ENCODE measurements at regions not wholly inside any gene's neighbourhood (a gene's known extent, or its start where the extent isn't known, plus 50 kb on each side); places are given as distances from the start of the nearest gene placed in this dataset.

DNA sequence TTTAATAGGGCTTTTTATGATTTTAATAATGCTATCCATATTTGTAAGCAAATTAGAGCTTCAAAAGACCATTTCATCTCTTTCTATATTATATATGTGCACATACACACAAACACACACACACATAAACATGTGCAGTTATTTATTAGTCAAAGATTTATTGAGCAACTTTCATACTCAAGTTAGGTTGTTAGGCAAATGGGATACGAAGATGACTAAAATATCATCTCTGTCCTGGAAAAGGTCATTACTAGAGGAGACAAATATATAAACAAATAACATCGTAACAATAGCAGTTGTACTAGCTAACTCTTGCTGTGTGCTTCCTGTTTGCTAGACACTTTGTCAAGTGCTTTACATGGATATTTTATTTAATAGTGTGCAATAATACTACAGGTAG, 307.9 kb downstream of the SNX13 start:
- Mint-ChIP-seq H3K27me3 (ENCODE audit: low read depth) (no peaks in the 10 kb centered on the region), H3K27ac (ENCODE audit: unreplicated experiment) (no peak overlapping the region), H3K36me3 (ENCODE audit: low read depth) (no peaks in the 10 kb centered on the region), H3K4me1 (ENCODE audit: low read depth) (peaks cover 5% of the 10 kb centered on the region), H3K4me3 (ENCODE audit: unreplicated experiment) (no peak overlapping the region), H3K9me3 (ENCODE audit: low read depth) (peaks cover 4% of the 10 kb centered on the region)
- TF ChIP-seq, protein P1, sequence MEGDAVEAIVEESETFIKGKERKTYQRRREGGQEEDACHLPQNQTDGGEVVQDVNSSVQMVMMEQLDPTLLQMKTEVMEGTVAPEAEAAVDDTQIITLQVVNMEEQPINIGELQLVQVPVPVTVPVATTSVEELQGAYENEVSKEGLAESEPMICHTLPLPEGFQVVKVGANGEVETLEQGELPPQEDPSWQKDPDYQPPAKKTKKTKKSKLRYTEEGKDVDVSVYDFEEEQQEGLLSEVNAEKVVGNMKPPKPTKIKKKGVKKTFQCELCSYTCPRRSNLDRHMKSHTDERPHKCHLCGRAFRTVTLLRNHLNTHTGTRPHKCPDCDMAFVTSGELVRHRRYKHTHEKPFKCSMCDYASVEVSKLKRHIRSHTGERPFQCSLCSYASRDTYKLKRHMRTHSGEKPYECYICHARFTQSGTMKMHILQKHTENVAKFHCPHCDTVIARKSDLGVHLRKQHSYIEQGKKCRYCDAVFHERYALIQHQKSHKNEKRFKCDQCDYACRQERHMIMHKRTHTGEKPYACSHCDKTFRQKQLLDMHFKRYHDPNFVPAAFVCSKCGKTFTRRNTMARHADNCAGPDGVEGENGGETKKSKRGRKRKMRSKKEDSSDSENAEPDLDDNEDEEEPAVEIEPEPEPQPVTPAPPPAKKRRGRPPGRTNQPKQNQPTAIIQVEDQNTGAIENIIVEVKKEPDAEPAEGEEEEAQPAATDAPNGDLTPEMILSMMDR (IDR thresholded peaks at IDR 0.05) = no peak
- no peak for DNase-seq (ENCODE audit: low spot score)

DNA sequence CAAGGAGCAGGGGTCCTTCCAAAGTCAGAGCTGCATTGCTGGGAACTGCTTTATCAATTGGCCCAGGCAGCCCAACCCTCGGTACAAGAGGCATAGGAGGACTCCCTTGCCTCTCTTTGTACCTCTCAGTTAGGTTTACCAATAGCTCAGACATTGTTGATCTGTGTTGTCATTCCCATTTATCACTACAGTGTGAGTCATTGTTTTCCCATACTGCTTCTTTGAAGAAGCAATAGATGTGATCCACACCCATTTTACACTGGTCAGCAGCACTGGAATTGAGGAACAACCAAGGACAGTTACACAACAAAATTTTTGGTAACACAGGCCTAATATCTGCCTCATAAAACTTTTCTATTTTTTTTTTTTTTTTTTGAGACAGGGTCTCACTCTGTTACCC, 307.2 kb downstream of the SNX13 start:
- H3K9me3 Mint-ChIP-seq (ENCODE audit: low read depth) = peaks cover 4% of the 10 kb centered on the region
- no peak overlapping the region for H3K4me3 Mint-ChIP-seq (ENCODE audit: unreplicated experiment)
- no peak overlapping the region for H3K27ac Mint-ChIP-seq (ENCODE audit: unreplicated experiment)
- no peaks in the 10 kb centered on the region for H3K36me3 Mint-ChIP-seq (ENCODE audit: low read depth)
- TF ChIP-seq, protein P1 (IDR thresholded peaks at IDR 0.05) = no peak
- no peak for DNase-seq (ENCODE audit: low spot score)
- no peaks in the 10 kb centered on the region for H3K27me3 Mint-ChIP-seq (ENCODE audit: low read depth)
- peaks cover 5% of the 10 kb centered on the region for H3K4me1 Mint-ChIP-seq (ENCODE audit: low read depth)

DNA sequence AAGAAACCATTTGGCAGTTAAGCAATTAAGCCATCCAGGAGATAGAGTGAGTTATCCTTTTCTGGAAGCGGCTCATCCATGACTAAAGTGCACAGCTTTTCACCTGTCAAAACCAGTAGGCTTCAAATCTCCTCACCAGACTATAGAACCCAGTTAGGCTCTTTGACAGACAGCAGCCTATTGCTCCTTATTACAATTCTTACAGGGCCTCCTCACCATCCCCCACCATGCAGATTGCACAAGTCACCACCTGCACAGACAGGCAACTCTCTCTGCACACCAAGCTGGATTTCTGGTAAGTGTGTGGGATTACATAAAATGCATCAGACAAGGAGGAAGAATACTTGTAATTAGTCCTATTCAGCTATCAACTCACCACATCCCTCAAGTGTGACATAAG, 301.6 kb downstream of the SNX13 start:
- Mint-ChIP-seq H3K27ac (ENCODE audit: unreplicated experiment) (no peak overlapping the region), H3K4me3 (ENCODE audit: unreplicated experiment) (no peak overlapping the region), H3K36me3 (ENCODE audit: low read depth) (no peaks in the 10 kb centered on the region), H3K9me3 (ENCODE audit: low read depth) (peaks cover 10% of the 10 kb centered on the region), H3K27me3 (ENCODE audit: low read depth) (no peaks in the 10 kb centered on the region), H3K4me1 (ENCODE audit: low read depth) (peaks cover 14% of the 10 kb centered on the region)
- DNase-seq (ENCODE audit: low spot score) = no peak
- TF ChIP-seq, protein P1 (IDR thresholded peaks at IDR 0.05) = no peak

DNA sequence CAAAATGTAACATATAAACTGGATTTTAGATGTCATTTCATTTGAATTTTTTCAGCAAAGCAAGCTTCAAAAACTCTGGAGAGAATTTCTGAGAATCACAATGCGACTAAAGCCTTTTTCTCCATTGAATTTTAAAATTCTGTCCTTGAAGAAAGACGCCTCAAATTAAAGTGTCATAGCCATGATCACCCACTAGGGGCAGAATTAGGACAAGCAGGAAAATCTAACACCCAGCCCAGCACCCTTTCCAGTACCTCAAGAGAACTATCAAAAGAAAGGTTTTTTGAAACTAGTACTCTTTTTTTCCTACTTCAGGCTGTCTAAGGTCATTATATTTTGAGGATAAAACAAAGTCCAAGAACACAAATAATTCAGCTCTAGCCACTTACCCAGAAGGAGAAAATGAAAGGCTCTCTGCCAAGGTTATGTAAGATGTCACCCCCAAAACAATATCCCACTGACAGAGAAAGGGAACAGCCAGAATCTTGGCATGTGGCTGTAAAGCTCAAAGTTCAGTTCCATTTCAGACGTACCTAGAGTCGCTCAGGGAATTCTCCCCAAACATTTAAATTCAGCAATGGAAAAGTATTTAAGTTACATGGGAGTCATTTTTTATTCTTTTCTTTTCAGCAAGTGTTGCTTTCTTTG, 299.4 kb downstream of the SNX13 start:
- TF ChIP-seq, protein P1 (IDR thresholded peaks at IDR 0.05) = peak; percentile 82
- Mint-ChIP-seq H3K9me3 (ENCODE audit: low read depth) (peaks cover 12% of the 10 kb centered on the region), H3K4me3 (ENCODE audit: unreplicated experiment) (no peak overlapping the region), H3K36me3 (ENCODE audit: low read depth) (no peaks in the 10 kb centered on the region), H3K4me1 (ENCODE audit: low read depth) (peaks cover 14% of the 10 kb centered on the region), H3K27ac (ENCODE audit: unreplicated experiment) (no peak overlapping the region), H3K27me3 (ENCODE audit: low read depth) (no peaks in the 10 kb centered on the region)
- no peak for DNase-seq (ENCODE audit: low spot score)

DNA sequence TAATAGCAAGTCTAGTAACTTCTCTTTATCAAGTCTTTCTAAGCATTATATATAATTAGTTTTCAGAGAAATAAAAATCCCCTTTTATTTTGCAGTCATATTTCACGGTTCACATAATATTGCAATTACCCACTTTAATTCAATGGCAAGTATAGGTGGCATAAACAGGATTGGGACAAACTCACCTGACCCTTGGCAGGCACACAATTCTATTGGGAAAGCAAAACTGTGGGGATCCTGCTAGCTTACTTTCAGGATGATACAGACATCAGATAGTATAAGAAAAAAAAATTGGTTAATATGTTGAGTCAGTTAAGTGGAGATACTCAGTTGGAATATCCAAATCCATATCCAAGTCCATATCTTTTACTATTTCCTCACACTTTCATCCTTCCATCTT, 294.8 kb downstream of the SNX13 start:
- H3K4me3 Mint-ChIP-seq (ENCODE audit: unreplicated experiment) = no peak overlapping the region
- no peak for DNase-seq (ENCODE audit: low spot score)
- H3K4me1 Mint-ChIP-seq (ENCODE audit: low read depth) = peaks cover 32% of the 10 kb centered on the region
- TF ChIP-seq, protein P1 (IDR thresholded peaks at IDR 0.05) = no peak
- H3K27me3 Mint-ChIP-seq (ENCODE audit: low read depth) = no peaks in the 10 kb centered on the region
- no peak overlapping the region for H3K27ac Mint-ChIP-seq (ENCODE audit: unreplicated experiment)
- no peaks in the 10 kb centered on the region for H3K36me3 Mint-ChIP-seq (ENCODE audit: low read depth)
- peaks cover 12% of the 10 kb centered on the region for H3K9me3 Mint-ChIP-seq (ENCODE audit: low read depth)

Data from chondrocyte (in vitro differentiated cells).